Karpas-422 (cell line): ENCODE measurements at regions not wholly inside any gene's neighbourhood (a gene's known extent, or its start where the extent isn't known, plus 50 kb on each side); places are given as distances from the start of the nearest gene placed in this dataset.

ENCODE experiments used
- DNase-seq: peaks from one replicate; pipeline ENCODE4 v3.0.0-alpha.2; 2015
- H2AFZ ChIP-seq: fragments of 200-600 bp; sonication (generic); 2 replicates; pipeline ENCODE4 v1.6.1; 2014; ENCODE audit warnings: antibody characterized with exemption, low read length, mixed read lengths
- H3K27ac ChIP-seq: fragments of 200-600 bp; sonication (generic); 2 replicates; pipeline ENCODE4 v1.5.1; 2014; ENCODE audit warnings: mild to moderate bottlenecking, low read length, moderate library complexity
- H3K27me3 ChIP-seq: fragments of 200-600 bp; sonication (generic); 2 replicates; pipeline ENCODE4 v1.6.1; 2014; ENCODE audit warnings: low read length, mixed read lengths
- H3K36me3 ChIP-seq: fragments of 200-600 bp; sonication (generic); 2 replicates; pipeline ENCODE4 v1.6.1; 2014; ENCODE audit warnings: low read length, mixed read lengths; ENCODE audit not compliant: insufficient read depth
- H3K4me1 ChIP-seq: fragments of 200-600 bp; sonication (generic); 2 replicates; pipeline ENCODE4 v1.6.1; 2014; ENCODE audit warnings: mild to moderate bottlenecking, low read length, mixed read lengths
- H3K4me2 ChIP-seq: fragments of 200-600 bp; sonication (generic); 2 replicates; pipeline ENCODE4 v1.6.1; 2014; ENCODE audit warnings: low read length, low read depth, mild to moderate bottlenecking; ENCODE audit not compliant: poor library complexity, severe bottlenecking
- H3K4me3 ChIP-seq: fragments of 200-600 bp; sonication (generic); 2 replicates; pipeline ENCODE4 v1.5.1; 2014; ENCODE audit warnings: mild to moderate bottlenecking, antibody characterized with exemption, low read length, mixed read lengths
- H3K79me2 ChIP-seq: fragments of 200-600 bp; sonication (generic); 2 replicates; pipeline ENCODE4 v1.6.1; 2014; ENCODE audit warnings: mild to moderate bottlenecking, low read length, mixed read lengths
- H3K9ac ChIP-seq: fragments of 200-600 bp; sonication (generic); 2 replicates; pipeline ENCODE4 v1.6.0; 2014; ENCODE audit warnings: low read length
- H3K9me2 ChIP-seq: fragments of 200-600 bp; sonication (generic), shearing (Covaris generic); replicated peaks from 2 replicates; pipeline ENCODE4 v1.6.0; 2014; ENCODE audit warnings: mild to moderate bottlenecking, low read length, moderate library complexity; ENCODE audit not compliant: insufficient read depth
- H3K9me3 ChIP-seq: fragments of 300-700, 200-600 bp; sonication (generic); 2 replicates; pipeline ENCODE4 v1.6.1; 2014; ENCODE audit warnings: low read length, mixed read lengths
- H4K20me1 ChIP-seq: fragments of 200-600 bp; sonication (generic); 2 replicates; pipeline ENCODE4 v1.6.1; 2014; ENCODE audit warnings: mild to moderate bottlenecking, antibody characterized with exemption, low read length, low read depth; ENCODE audit not compliant: insufficient read depth

GRCh38 chr13:53311561-53311960, 282.9 kb downstream of the OLFM4 start:
- H3K4me3 ChIP-seq: no peak overlapping the region
- no peaks in the 10 kb centered on the region for H3K9me2 ChIP-seq
- no peak overlapping the region for H2AFZ ChIP-seq

GRCh38 chr13:53321296-53321801, 292.7 kb downstream of the OLFM4 start:
- H3K4me3 ChIP-seq: no peak overlapping the region
- DNase-seq: no peak

More at GRCh38 chr13:53311561-53311960, 282.9 kb downstream of the OLFM4 start:
- H3K79me2 ChIP-seq: no peaks in the 10 kb centered on the region
- no peaks in the 10 kb centered on the region for H3K4me1 ChIP-seq
- no peaks in the 10 kb centered on the region for H3K27me3 ChIP-seq
- no peak for DNase-seq
- no peak overlapping the region for H3K27ac ChIP-seq
- H3K4me2 ChIP-seq: no peak overlapping the region
- no peaks in the 10 kb centered on the region for H3K9me3 ChIP-seq
- no peaks in the 10 kb centered on the region for H4K20me1 ChIP-seq
- no peak overlapping the region for H3K9ac ChIP-seq
- no peaks in the 10 kb centered on the region for H3K36me3 ChIP-seq

DNA sequence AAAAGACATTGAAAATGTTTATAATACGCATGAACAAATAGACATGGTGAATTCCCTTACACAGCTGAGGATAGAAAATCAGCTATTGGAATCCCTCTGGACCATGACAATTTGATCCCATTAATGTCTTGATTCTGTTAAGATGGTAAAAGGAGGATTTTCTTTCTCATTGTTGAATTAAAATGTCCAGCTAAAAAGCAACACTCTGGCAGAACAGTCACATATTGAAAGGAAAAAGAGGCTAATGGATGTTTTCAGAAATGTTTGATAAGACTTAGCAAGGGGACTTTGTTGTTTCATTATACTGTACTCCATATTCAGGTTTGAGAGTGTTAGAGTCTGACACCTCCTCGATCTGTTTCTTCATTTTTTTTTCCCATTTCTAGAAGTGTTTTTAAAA, 296.0 kb downstream of the OLFM4 start:
- Histone ChIP-seq H3K9me2 (no peaks in the 10 kb centered on the region), H3K27me3 (no peaks in the 10 kb centered on the region), H3K4me3 (no peak overlapping the region), H2AFZ (no peak overlapping the region), H3K79me2 (no peaks in the 10 kb centered on the region), H3K4me2 (no peak overlapping the region), H3K9ac (no peak overlapping the region), H4K20me1 (no peaks in the 10 kb centered on the region), H3K27ac (no peak overlapping the region), H3K4me1 (no peaks in the 10 kb centered on the region), H3K9me3 (no peaks in the 10 kb centered on the region), H3K36me3 (no peaks in the 10 kb centered on the region)
- DNase-seq: no peak

More at GRCh38 chr13:53321296-53321801, 292.7 kb downstream of the OLFM4 start:
- Histone ChIP-seq H3K27ac (no peak overlapping the region), H3K9me3 (no peaks in the 10 kb centered on the region), H3K36me3 (no peaks in the 10 kb centered on the region), H3K79me2 (no peaks in the 10 kb centered on the region), H2AFZ (no peak overlapping the region), H3K4me2 (no peak overlapping the region), H4K20me1 (no peaks in the 10 kb centered on the region), H3K9me2 (no peaks in the 10 kb centered on the region), H3K9ac (no peak overlapping the region), H3K27me3 (no peaks in the 10 kb centered on the region), H3K4me1 (no peaks in the 10 kb centered on the region)

DNA sequence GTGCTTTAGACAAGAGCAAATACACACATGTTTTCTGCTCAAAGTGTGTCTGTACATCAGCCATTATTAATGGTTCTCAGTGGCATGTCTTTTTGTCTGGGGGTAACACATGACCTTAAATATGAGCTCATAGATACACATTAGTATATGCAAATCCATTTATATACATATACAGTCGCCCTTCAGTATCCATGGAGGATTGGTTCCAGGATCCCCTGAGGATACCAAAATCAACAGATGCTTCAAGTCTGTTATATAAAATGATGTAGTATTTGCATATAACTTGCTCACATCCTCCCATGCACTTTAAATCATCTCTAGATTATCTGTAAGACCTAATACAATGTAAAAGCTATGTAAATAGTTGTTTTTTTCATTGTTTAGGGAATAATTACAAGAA, 298.1 kb downstream of the OLFM4 start:
- Histone ChIP-seq H3K79me2 (no peaks in the 10 kb centered on the region), H3K4me3 (no peak overlapping the region), H3K27me3 (no peaks in the 10 kb centered on the region), H3K4me1 (no peaks in the 10 kb centered on the region), H3K4me2 (no peak overlapping the region), H3K36me3 (no peaks in the 10 kb centered on the region), H2AFZ (no peak overlapping the region), H3K9ac (no peak overlapping the region), H4K20me1 (no peaks in the 10 kb centered on the region), H3K9me3 (no peaks in the 10 kb centered on the region), H3K9me2 (0 out of 2 replicates have a peak, but pooled peaks cover 3% of the 10 kb centered on the region), H3K27ac (no peak overlapping the region)
- DNase-seq: no peak

DNA sequence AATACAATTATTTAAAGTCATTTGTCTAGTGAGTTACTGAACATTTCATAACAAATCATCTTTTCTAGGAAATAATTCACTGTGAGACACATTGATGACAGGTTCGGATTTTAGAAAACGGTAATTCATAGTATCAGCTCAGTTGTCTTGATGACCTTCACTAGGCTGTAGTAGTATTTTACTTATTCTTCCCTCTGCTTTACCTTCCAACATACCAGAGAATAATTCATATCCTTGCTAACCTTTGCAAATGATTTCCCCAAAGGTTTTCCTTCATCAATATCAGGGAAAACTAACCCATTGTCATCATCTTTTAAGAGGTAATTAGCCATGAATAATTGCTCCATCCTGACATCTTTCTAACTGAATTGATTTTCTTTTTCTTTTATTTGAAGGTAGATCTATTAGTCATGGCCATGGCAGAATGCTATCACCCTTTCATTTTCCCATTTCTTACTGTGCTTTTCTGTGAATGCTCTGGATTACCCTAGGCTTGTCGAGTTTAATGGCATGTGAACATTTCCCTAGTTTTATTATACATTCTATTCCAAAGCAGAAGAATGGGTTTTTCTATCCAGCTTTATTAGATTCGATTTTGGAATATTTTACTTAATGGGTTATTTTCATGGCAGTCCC, 299.2 kb downstream of the OLFM4 start:
- Histone ChIP-seq H3K4me3 (no peak overlapping the region), H3K27me3 (no peaks in the 10 kb centered on the region), H3K27ac (no peak overlapping the region), H3K4me2 (no peak overlapping the region), H4K20me1 (no peaks in the 10 kb centered on the region), H3K9ac (no peak overlapping the region), H3K4me1 (no peaks in the 10 kb centered on the region), H3K9me3 (no peaks in the 10 kb centered on the region), H2AFZ (no peak overlapping the region), H3K79me2 (no peaks in the 10 kb centered on the region), H3K36me3 (no peaks in the 10 kb centered on the region), H3K9me2 (0 out of 2 replicates have a peak, but pooled peaks cover 3% of the 10 kb centered on the region)
- no peak for DNase-seq

GRCh38 chr13:53336441-53337160, 308.0 kb downstream of the OLFM4 start:
- Histone ChIP-seq H3K36me3 (no peaks in the 10 kb centered on the region), H3K4me3 (no peak overlapping the region), H3K9ac (no peak overlapping the region), H3K9me3 (peaks cover 8% of the 10 kb centered on the region; the same call in 1 of the 2 replicates), H3K9me2 (no peaks in the 10 kb centered on the region), H3K4me1 (no peaks in the 10 kb centered on the region), H3K4me2 (no peak overlapping the region), H3K27me3 (no peaks in the 10 kb centered on the region), H3K79me2 (no peaks in the 10 kb centered on the region), H3K27ac (no peak overlapping the region), H4K20me1 (no peaks in the 10 kb centered on the region), H2AFZ (no peak overlapping the region)
- DNase-seq: no peak

DNA sequence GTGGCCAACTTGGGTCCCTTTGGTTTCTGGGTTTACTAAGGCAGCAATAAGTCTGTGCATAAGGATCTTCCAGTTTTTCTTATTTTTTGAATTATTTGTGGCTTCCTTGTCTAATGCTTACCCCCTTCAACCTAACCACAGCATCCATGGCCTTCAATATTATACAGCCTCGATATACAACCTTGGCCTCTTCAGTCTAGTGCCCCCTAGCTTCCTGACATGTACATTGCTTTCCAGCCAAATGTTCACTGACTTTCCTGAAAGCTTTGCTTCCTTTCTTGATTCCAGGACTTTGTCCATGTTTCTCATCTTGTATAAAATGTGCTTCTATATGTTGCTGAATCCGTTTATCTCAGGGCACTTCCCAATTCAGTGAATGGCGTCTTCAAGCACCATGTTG, 310.1 kb downstream of the OLFM4 start:
- no peak overlapping the region for H2AFZ ChIP-seq

DNA sequence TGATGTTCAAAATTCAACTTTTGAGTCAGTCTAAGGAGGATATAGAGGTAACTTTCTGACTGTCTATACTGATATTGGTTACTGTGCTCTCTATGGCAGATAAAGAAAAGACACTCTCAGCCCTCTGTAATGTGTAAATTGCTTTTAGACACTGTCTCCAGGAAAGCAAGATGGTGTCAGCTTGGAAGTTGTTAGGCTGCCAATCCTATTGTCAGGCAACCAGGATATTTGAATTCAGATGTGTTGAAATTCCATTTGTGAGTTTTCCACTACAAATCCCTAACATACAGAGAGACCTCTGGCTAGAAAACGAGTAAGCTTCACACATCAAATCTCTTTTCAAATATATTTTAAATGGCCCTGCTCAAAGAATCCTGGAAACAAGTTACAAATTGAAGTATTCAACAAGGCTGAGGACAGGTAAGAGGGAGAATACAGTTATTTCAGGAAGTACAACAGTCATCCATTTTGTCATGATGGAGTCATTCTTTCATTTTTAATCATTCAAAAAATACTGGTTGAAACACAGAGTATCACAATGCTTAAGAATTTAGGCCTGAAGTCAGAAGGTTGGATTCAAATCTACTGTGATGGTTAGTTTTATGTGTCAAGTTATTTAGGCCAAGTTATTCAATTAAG, 312.0 kb downstream of the OLFM4 start:
- Histone ChIP-seq H3K9me2 (peaks cover 2% of the 10 kb centered on the region; the same call in 1 of the 2 replicates), H3K27me3 (no peaks in the 10 kb centered on the region)
- DNase-seq: no peak

More for the DNA sequence above, 310.1 kb downstream of the OLFM4 start:
- Histone ChIP-seq H3K4me2 (no peak overlapping the region), H3K4me3 (no peak overlapping the region), H3K9ac (no peak overlapping the region), H3K36me3 (no peaks in the 10 kb centered on the region), H3K27me3 (no peaks in the 10 kb centered on the region), H3K27ac (no peak overlapping the region), H3K9me3 (peaks cover 15% of the 10 kb centered on the region; the same call in 1 of the 2 replicates), H3K79me2 (no peaks in the 10 kb centered on the region), H3K4me1 (no peaks in the 10 kb centered on the region), H4K20me1 (no peaks in the 10 kb centered on the region), H3K9me2 (no peaks in the 10 kb centered on the region)
- DNase-seq: no peak

More for the DNA sequence above, 312.0 kb downstream of the OLFM4 start:
- Histone ChIP-seq H3K79me2 (no peaks in the 10 kb centered on the region), H3K36me3 (no peaks in the 10 kb centered on the region), H3K4me1 (no peaks in the 10 kb centered on the region), H3K4me2 (no peak overlapping the region), H3K27ac (no peak overlapping the region), H2AFZ (no peak overlapping the region), H3K9ac (no peak overlapping the region), H3K9me3 (peaks cover 15% of the 10 kb centered on the region; the same call in 1 of the 2 replicates), H3K4me3 (no peak overlapping the region), H4K20me1 (no peaks in the 10 kb centered on the region)
